ENCODE measurements at regions not wholly inside any gene's neighbourhood (a gene's known extent, or its start where the extent isn't known, plus 50 kb on each side); places are given as distances from the start of the nearest gene placed in this dataset.

GRCh38 chr1:87887100-87887499 lies 558.4 kb downstream of the LMO4 start:
- no peak for DNase-seq

DNA sequence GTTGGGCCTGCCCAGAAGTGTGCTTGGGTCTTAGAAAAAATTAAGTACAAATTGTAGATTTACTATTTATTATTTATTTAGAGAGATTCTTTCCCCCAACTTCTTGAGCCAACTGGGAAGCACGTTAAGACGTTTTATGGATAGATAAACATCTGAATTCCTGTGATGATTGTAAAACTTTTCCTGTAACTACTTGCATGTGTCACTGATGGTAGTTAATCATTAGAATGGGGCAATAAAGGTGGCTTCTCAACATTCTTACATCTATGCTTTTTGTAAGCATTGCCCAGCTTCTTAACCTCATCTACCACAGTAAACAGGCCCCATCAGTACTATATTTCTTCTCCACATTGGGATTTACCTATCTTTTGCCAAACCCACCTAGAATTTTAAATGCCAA lies 559.8 kb downstream of the LMO4 start:
- DNase-seq = no peak

- DNase-seq = no peak
Measured at GRCh38 chr1:87894062-87894461, 565.4 kb downstream of the LMO4 start.

DNA sequence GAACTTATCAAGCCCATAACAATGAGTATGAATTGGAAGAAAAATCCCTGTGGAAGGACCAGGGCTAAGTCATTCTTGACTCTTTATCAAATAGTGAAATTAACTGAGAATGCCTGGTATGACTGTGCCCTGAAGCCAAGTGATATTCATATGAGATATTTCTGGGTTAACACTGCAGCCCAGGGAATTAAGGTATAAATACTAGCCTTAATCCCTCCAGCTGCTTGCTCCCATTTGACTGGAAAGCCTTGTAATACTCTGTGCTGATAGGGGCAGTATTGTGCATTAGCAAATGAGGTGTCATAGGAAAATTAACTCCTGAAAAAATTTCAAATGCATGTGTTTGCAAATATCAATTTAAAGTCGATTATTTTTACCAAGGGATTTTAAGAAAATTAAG lies 568.8 kb downstream of the LMO4 start:
- DNase-seq = no peak

DNA sequence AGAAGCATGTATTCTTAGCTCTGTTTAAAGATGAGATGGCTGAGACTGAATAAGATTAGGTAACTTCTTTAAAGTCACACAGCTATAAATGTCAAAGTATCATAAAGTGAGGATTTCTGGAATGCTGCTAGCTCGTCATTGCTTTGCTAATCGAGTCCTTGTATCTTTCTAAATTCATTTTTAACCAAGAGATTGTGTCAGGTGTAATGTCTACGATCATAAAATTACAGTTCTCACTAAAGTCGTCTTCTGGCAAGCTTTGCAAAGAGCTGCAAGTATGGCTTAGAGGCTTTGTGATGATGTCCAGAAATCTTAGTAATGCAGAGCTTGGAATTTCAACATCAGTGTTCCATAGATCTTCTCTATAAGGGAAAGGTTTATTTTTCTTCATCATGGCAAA lies 569.8 kb downstream of the LMO4 start:
- no peak for DNase-seq

- no peak for DNase-seq
Measured at GRCh38 chr1:87899017-87899416, 570.3 kb downstream of the LMO4 start.

- no peak for DNase-seq
Measured at GRCh38 chr1:87899746-87900145, 571.1 kb downstream of the LMO4 start.

GRCh38 chr1:87902830-87903229 lies 574.1 kb downstream of the LMO4 start:
- DNase-seq = peak; percentile 88

DNA sequence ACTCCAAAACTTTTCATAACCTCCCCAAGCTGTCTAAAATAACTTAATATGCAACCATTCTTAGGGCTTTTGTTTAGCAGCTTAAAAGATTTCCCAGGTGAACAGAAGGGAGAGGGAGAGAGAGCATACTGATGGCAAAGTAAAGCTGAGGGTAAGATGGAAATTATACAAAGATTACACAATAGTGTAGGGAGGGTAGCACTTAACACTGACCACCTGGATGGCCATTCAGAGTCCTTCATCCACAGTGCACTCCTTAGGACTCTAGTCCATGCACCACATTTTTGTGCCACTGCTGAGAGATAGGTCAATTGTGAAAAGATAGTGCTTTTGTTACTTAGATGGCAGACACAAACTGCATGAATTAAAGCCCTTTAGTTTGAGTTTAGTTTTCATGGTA lies 574.6 kb downstream of the LMO4 start:
- DNase-seq = no peak

DNA sequence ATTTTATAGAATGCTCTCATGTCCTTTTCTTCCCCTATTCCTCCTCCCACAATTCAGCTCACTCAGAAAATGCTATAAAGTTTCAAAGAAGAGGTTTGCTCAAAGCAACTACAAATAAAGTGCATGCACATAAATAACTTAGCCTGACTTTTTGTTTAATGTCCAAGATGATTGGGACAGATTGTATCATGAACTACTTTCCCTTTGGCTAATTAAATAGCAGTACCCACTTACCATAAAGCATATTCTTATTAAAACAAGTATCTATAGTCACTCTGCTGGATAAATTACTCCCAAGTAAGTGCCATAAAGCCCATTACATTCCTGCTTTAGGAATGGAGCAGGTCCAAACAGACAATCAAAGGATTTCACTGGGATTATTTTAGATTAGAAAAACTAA lies 576.0 kb downstream of the LMO4 start:
- DNase-seq = no peak

- DNase-seq = no peak
Measured at GRCh38 chr1:87905651-87906050, 577.0 kb downstream of the LMO4 start.

DNA sequence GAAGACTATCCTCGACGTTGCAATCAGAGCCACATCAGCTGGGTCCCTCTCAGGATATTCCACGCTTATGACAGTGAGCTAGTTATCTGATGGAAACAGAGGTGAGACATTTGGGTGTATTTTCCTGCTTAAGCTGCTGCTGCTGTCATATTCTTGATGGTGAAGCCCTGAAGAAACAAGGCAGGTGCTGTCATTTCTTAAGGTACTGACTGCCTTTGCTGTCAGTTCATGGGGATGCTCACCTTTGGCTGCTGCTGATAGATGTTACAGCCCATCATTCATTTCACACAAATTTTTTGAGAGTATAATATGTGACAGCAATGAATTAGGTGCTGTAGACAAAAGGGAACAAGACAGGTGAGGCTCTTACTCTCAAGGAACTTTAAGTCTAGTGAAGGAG lies 577.4 kb downstream of the LMO4 start:
- DNase-seq = no peak

DNA sequence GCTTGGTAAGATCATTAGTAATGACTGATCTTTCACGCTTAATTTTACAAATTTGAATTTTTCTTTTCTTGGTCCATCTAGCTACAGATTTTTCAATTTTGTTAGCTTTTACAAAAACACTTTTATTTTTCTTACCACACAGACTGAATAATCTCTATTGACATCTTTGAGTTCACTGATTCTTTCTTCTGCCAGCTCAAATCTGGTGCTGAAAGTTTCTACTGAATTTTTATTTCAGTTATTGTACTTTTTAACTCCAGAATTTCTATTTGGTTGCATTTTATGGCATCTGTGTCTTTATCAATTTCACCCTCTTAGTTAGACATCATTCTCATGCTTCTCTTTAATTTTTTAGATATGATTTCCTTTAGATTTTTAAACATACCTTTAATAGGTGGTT lies 584.7 kb downstream of the LMO4 start:
- DNase-seq = no peak

DNA sequence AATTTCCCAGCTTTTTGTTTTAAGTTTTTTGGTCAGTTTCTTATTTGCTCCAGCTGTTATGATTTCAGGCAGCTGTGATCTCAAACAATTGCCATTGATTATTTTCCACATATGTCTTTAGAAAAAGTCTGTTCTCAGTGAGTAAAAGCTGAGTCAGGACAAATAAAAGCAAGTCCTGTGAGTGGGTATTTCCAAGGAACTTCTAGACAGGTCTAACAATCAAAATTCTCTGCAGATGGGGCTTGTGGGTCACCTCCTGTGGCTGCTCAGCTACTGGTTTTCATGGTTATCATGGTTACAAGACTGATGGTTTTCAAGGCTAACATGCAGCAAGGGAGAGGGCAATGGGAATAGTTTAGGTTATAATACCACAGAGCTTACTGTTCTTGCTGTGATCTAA lies 585.7 kb downstream of the LMO4 start:
- no peak for DNase-seq

DNA sequence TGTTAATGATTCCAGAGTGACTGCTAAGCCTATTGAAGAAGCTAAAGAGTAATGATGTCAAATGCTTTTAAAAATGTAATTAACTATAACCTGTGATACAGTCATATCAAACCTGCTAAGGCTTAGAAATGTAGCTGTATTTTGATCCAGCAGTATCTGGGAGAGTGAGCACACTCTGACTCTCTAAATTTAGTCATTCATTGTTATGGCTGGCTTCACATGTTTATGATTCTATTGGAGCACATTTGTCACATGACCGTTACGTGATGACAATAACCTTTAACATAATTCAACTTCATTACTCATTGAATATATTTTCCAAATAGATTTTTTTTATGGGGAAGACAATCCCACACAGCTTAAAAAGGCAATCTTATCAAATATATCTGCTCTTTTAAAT lies 587.1 kb downstream of the LMO4 start:
- DNase-seq = no peak

- no peak for DNase-seq
Measured at GRCh38 chr1:87916965-87917364, 588.3 kb downstream of the LMO4 start.

DNA sequence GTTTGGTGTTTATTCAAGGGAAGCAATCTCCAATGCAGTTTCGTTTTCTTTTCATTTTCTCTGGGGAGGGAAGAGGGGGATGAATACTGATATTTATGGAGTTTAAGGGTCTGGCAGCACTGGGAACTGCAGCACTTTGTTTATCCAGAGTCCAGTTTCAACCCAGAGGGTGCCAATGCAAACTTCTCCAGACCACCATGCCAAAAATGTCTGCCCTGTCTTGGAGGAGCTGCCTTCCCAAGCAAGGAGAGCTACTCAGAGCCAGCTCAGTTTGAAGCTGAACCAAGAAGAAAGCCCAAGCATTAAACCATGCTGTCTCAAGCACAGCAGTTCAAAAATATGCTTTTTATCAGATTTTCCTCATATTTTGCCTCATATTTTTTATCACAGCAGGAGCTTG lies 589.7 kb downstream of the LMO4 start:
- no peak for DNase-seq

DNA sequence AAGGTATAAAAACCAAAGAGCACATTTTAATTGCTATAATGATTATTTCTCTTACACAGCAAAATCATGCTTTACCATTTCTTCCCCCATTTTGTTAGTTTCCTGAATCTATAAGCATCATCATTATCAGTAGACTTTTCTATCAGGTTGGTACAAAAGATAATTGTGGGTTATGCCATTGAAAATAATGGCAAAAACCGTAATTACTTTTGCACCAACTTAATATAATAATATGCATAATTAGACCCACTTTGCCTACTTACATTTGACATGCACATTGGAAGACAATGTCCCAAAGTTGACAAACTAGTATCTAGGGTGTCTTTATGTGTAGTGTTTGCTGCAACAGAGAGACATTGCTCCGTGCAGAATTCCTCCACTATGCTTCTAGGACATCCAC lies 594.2 kb downstream of the LMO4 start:
- no peak for DNase-seq

GRCh38 chr1:87926131-87926830 lies 597.6 kb downstream of the LMO4 start:
- no peak for DNase-seq

- DNase-seq = no peak
Measured at GRCh38 chr1:87926921-87927320, 598.2 kb downstream of the LMO4 start.

DNA sequence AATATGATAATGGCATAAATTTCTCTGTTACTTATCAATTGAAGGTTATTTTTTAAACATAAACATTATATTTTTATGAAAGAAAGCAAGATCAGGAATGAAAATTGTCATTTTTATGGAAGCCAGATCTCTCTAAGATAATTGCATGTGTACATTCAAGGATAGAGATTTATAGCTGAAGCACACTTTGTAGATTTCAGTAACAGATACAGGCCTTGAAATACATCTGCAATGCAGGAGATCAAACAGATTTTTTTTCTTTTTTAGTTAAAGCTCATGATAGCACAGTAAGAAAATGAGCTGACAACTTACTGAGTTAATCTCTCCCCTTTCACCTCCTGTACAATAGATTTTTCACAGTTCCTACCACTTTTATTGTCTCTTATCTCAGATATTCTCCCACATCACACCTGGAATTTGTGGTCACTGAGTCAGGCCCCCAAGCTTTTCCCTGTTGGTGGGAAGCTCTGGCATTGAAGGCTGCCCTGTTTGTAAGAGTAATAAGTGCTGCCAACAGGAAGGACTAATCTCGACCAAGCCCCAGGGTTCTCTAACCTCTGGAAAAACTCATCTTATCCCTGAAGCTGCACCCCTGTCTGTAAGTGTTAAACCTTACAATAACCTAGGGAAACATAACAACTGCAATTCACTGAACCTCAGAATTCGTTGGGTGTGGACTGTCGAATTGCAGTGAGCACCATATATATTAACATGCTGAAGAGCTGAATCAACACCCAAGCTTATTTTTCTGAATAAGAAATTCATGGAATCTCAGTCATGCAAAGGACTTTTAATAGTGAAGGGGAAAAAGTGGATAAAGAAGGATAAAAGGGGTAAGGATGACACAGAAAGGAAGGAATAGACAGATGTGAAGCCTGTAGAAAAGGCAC lies 599.0 kb downstream of the LMO4 start:
- no peak for DNase-seq

- no peak for DNase-seq
Measured at GRCh38 chr1:87928623-87929022, 599.9 kb downstream of the LMO4 start.

- DNase-seq = no peak
Measured at GRCh38 chr1:87929906-87930305, 601.2 kb downstream of the LMO4 start.

DNA sequence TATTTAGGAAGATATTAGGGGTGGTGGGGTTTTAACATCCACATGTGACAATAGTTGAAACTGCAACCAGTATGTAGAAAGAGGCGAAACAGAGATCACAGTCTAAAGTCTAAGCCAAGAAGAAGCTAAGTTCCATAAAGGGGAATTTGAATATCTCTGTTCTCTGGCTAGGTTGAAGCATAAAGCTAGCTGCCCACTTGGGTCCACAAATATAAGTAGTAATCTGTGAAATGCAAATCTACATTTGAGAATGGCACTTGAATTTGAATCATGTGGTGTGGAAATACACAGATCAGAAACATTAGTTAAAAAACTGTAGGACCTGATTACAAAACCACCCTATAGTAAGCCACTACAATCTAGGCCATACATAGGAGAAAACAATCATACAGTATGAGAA lies 602.1 kb downstream of the LMO4 start:
- no peak for DNase-seq

- no peak for DNase-seq
Measured at GRCh38 chr1:87933171-87933570, 604.5 kb downstream of the LMO4 start.

Data from OCI-M1 (cell line).